Osteoblast (primary cell): ENCODE measurements at regions not wholly inside any gene's neighbourhood (a gene's known extent, or its start where the extent isn't known, plus 50 kb on each side); places are given as distances from the start of the nearest gene placed in this dataset.
"Not testable (repeated sequence)": the region's sequence is repeated elsewhere in the genome, so short reads cannot be mapped to it uniquely, and the experiment has no call there.

Experiments used
- DNase-seq: peaks from one replicate; pipeline ENCODE4 v3.0.0; 2011; ENCODE audit warnings: low spot score, mixed read lengths; ENCODE audit not compliant: insufficient read length; ENCODE audit errors: missing footprints
- H2AFZ ChIP-seq: 2 replicates; pipeline ENCODE4 v1.6.0; 2011; ENCODE audit warnings: mild to moderate bottlenecking, low read length
- H3K27ac ChIP-seq: 2 replicates; pipeline ENCODE4 v1.5.1; 2011; ENCODE audit warnings: mild to moderate bottlenecking, low read depth, low read length, moderate library complexity
- H3K27me3 ChIP-seq: 2 replicates; pipeline ENCODE4 v1.6.0; 2012; ENCODE audit warnings: mild to moderate bottlenecking, control low read depth, inconsistent platforms, low read length, moderate library complexity; ENCODE audit not compliant: insufficient read depth
- H3K36me3 ChIP-seq: 2 replicates; pipeline ENCODE4 v1.5.1; 2011; ENCODE audit warnings: mild to moderate bottlenecking, low read length, control low read depth, moderate library complexity; ENCODE audit not compliant: insufficient read depth
- H3K4me1 ChIP-seq: 2 replicates; pipeline ENCODE4 v1.5.1; 2011; ENCODE audit warnings: mild to moderate bottlenecking, low read length, control low read depth, moderate library complexity; ENCODE audit not compliant: insufficient read depth
- H3K4me2 ChIP-seq: 2 replicates; pipeline ENCODE4 v1.6.0; 2011; ENCODE audit warnings: mild to moderate bottlenecking, low read length; ENCODE audit not compliant: insufficient read depth
- H3K4me3 ChIP-seq: fragments of 200-600 bp; sonication (generic); 3 replicates; pipeline ENCODE4 v1.5.1; 2012; ENCODE audit warnings: mild to moderate bottlenecking, low read length, inconsistent platforms; ENCODE audit not compliant: insufficient read depth
- H3K79me2 ChIP-seq: 2 replicates; pipeline ENCODE4 v1.6.0; 2012; ENCODE audit warnings: mild to moderate bottlenecking, low read length, control low read depth, inconsistent platforms; ENCODE audit not compliant: insufficient read depth
- H3K9me3 ChIP-seq: 2 replicates; pipeline ENCODE4 v1.5.1; 2011; ENCODE audit warnings: low read depth, low read length, control low read depth
- H4K20me1 ChIP-seq: 2 replicates; pipeline ENCODE4 v1.6.0; 2012; ENCODE audit warnings: mild to moderate bottlenecking, low read length, control low read depth; ENCODE audit not compliant: insufficient read depth

DNA sequence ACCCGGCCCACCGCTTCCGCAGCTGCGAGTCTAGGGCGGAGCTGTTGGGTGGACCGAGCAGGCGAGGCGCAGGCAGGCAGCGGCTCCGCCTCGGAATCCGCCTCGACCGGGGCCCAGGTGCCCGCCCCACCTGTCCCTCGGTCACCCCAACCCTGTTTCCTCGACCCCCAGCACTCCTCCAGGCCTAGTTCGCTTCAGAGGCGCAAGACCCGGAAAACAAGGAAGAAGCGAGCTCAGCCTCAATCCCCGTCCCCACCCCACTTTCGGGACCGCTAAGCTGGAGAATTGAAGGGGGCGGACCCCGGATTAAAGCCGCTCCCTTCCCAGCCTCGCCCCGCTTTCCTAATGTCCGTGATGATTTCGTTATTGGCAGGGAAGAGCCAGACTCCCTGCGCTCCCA lies 131.3 kb downstream of the POTEH start:
- H2AFZ ChIP-seq, H3K4me1 ChIP-seq, DNase-seq, H3K4me2 ChIP-seq, H3K36me3 ChIP-seq, H4K20me1 ChIP-seq, H3K9me3 ChIP-seq, H3K27me3 ChIP-seq, H3K79me2 ChIP-seq, H3K4me3 ChIP-seq, H3K27ac ChIP-seq: not testable (repeated sequence)

DNA sequence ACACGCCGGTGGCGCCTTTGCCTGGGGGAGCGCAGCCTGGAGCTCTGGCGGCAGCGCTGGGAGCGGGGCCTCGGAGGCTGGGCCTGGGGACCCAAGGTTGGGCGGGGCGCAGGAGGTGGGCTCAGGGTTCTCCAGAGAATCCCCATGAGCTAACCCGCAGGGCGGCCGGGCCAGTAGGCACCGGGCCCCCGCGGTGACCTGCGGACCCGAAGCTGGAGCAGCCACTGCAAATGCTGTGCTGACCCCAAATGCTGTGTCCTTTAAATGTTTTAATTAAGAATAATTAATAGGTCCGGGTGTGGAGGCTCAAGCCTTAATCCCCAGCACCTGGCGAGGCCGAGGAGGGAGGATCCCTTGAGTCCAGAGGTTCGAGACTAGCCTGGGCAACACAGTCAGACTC lies 132.2 kb downstream of the POTEH start:
- not testable (repeated sequence) for H3K27ac ChIP-seq, DNase-seq, H3K9me3 ChIP-seq, H3K4me1 ChIP-seq, H4K20me1 ChIP-seq, H3K36me3 ChIP-seq, H3K4me3 ChIP-seq, H3K27me3 ChIP-seq, H2AFZ ChIP-seq, H3K79me2 ChIP-seq, H3K4me2 ChIP-seq

DNA sequence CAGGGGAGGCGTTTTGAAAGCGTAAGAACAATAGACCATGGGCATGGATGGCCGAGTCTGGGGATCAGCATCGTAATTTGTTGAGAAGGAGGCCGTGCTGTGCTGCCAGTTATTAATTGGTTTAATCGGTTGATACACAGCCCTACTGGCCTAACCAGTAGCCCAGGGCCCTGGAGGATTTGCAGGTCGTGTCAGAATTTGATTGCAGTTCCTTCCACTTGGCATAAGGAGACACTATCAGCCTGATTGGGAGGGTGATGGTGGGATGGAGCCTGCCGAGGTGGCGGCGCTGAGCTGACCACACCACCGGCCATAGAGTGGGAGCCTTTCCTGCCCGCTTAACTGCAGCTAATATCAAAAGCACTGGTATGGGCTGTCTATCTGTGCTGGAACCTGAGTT lies 133.4 kb downstream of the POTEH start:
- not testable (repeated sequence) for H3K4me3 ChIP-seq, H3K4me2 ChIP-seq, DNase-seq, H3K79me2 ChIP-seq, H3K36me3 ChIP-seq, H3K27me3 ChIP-seq, H2AFZ ChIP-seq, H3K4me1 ChIP-seq, H3K9me3 ChIP-seq, H3K27ac ChIP-seq, H4K20me1 ChIP-seq

DNA sequence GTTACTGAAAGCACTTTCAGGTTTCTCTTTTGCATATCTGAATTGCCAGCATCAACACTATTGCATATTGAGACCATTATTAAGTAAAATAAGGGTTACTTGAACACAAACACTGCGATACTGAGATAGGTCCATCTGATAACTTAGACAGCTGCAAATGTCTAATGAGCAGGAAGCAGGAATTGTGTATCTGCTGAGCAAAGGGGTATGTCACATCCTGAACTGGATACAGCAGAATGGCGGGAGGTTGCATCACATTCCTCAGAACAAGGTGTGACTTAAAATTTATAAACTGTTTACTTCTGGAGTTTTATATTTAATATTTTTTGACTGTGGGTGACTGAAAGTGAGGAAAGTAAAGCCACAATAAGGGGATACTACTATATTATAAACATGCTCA lies 142.4 kb downstream of the POTEH start:
- DNase-seq, H3K4me2 ChIP-seq, H4K20me1 ChIP-seq, H3K36me3 ChIP-seq, H2AFZ ChIP-seq, H3K27ac ChIP-seq, H3K4me1 ChIP-seq, H3K27me3 ChIP-seq, H3K9me3 ChIP-seq, H3K79me2 ChIP-seq, H3K4me3 ChIP-seq: not testable (repeated sequence)

DNA sequence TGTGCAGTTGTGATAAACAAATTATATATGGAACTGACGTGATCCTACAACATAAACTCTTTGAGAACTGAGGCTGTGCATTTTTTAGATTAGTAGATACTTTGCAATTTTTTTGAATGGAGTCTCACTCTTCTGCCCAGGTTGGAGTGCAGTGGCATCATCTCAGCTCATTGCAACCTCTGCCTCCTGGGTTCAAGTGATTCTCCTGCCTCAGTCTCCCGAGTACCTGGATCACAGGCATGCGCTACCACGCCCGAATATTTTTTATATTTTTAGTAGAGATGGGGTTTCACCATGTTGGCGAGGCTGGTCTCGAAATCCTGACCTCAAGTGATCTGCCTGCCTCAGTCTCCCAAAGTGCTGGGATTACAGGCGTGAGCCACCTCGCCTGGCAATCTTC lies 145.9 kb downstream of the POTEH start:
- not testable (repeated sequence) for H3K79me2 ChIP-seq, H3K4me1 ChIP-seq, H2AFZ ChIP-seq, H4K20me1 ChIP-seq, H3K27ac ChIP-seq, H3K9me3 ChIP-seq, H3K27me3 ChIP-seq, H3K4me3 ChIP-seq, H3K36me3 ChIP-seq, DNase-seq, H3K4me2 ChIP-seq

DNA sequence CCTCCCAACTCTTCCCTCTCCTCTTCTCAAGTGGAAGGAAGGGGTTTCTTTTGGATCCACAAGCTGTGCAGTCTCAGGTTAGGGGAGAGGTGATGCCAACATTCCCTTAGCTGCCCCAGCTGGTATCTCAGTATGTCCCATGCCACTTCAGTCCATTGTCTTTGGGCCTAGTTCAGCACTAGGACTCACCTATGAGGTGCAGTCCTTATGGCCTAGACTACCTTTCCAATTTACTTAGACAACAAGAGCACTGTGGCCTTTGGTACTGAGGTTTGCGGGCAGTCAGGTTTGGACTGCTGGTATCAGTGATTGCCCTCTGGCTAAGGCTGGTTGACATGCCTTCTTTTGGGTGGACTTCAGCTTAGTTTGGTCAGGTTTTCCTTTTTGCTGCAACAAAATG lies 159.9 kb downstream of the POTEH start:
- not testable (repeated sequence) for H4K20me1 ChIP-seq, H3K4me2 ChIP-seq, H3K4me3 ChIP-seq, H3K9me3 ChIP-seq, H3K4me1 ChIP-seq, H2AFZ ChIP-seq, H3K36me3 ChIP-seq, H3K27me3 ChIP-seq, DNase-seq, H3K79me2 ChIP-seq, H3K27ac ChIP-seq

DNA sequence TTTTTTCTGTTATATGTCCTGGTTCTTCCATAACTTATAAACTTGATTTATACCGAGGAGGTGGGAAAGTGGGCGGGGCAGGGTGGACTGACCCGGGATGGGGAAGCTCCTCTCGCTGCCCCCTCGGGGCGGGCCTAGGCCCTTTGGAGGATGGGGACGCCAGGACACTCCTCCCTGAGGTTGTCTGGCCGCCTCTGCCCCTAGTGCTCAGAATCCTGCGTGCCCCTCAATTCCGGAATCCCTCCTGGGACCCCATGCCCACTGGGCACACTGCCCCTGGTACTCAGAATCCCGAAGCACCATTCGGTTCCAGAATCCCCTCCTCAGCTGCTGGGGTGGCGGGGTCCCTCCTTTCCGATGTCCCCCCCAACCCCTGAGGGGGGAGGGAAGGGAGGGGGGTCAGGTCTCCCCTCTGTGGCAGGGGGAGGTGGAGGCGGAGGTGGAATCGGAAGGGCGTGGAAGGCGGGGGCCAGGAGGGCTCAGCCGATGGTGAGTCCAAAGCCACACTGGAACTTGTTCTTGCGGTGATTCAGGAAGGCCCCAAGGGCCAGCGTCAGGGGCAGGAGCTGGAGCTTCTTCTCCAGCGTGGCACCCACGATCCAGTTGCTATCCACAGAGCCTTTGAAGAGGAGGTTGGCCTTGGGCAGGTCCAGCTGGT lies 164.0 kb downstream of the POTEH start:
- not testable (repeated sequence) for H3K36me3 ChIP-seq, H3K27me3 ChIP-seq, H4K20me1 ChIP-seq, H3K79me2 ChIP-seq, H3K4me3 ChIP-seq, H2AFZ ChIP-seq, H3K4me1 ChIP-seq, H3K4me2 ChIP-seq, DNase-seq, H3K9me3 ChIP-seq, H3K27ac ChIP-seq

DNA sequence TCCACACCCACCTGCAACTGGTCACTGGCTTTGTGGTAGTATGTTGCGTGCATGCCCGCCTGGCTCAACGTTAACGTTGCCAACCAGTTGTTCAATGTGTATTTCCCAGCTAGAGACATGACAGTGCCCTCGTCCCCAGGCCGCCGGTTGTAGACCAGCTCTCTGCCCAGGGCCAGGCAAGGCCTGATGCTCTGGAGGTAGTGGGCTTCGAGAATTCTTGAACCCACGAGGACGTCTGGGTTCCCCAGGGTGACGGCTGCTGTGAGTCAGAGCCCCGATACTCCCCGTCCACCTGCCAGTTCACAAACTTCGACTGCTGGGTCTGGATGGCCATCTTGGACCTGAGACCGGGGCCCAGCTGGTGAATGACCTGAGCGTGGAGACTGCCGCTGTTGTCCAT lies 164.6 kb downstream of the POTEH start:
- not testable (repeated sequence) for H3K4me2 ChIP-seq, H4K20me1 ChIP-seq, H3K79me2 ChIP-seq, H3K27me3 ChIP-seq, H3K36me3 ChIP-seq, H3K4me3 ChIP-seq, H3K9me3 ChIP-seq, H3K27ac ChIP-seq, DNase-seq, H3K4me1 ChIP-seq, H2AFZ ChIP-seq

DNA sequence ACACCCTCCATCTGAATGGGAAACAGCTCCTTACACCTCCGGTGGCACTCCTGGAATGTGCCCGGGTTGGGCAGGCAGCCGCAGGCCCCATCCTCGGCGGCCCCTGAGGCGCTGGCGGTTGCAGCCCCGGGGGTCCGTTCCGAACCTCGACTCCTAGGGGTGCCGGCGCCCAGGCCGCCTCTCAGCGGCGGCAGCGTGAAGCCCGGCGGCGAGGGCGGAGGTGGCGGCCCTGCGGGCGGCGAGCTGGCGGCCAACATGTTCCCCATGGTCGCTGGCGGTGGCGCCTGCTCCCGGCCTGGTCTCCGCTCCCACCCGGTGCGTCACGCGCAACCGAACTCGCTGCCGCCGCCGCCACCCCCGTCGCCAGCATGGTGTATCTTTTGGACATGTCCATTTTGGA lies 165.2 kb downstream of the POTEH start:
- not testable (repeated sequence) for H3K4me2 ChIP-seq, DNase-seq, H3K9me3 ChIP-seq, H3K4me1 ChIP-seq, H3K79me2 ChIP-seq, H2AFZ ChIP-seq, H3K27ac ChIP-seq, H3K4me3 ChIP-seq, H4K20me1 ChIP-seq, H3K36me3 ChIP-seq, H3K27me3 ChIP-seq
